ENCODE measurements at regions not wholly inside any gene's neighbourhood (a gene's known extent, or its start where the extent isn't known, plus 50 kb on each side); places are given as distances from the start of the nearest gene placed in this dataset.

GRCh38 chr12:97753332-97753731, 290.7 kb downstream of the RMST start:
- no peak for DNase-seq
- no peak overlapping the region for H3K4me3 ChIP-seq (ENCODE audit: insufficient read depth, low read depth, low read length, poor library complexity, severe bottlenecking)
- no peaks in the 10 kb centered on the region for H3K36me3 ChIP-seq (ENCODE audit: control insufficient read depth, insufficient read depth, low read length)
- no peaks in the 10 kb centered on the region for H3K4me1 ChIP-seq (ENCODE audit: control insufficient read depth, insufficient read depth, low read length, poor library complexity, severe bottlenecking)
- no peaks in the 10 kb centered on the region for H3K27me3 ChIP-seq (replicated peaks; ENCODE audit: control insufficient read depth, insufficient read depth, low read length, poor library complexity, severe bottlenecking)
- H3K27ac ChIP-seq (ENCODE audit: insufficient read depth, low read length, poor library complexity, severe bottlenecking) = no peak overlapping the region
- H3K9me3 ChIP-seq (ENCODE audit: control insufficient read depth, low read length) = no peaks in the 10 kb centered on the region

DNA sequence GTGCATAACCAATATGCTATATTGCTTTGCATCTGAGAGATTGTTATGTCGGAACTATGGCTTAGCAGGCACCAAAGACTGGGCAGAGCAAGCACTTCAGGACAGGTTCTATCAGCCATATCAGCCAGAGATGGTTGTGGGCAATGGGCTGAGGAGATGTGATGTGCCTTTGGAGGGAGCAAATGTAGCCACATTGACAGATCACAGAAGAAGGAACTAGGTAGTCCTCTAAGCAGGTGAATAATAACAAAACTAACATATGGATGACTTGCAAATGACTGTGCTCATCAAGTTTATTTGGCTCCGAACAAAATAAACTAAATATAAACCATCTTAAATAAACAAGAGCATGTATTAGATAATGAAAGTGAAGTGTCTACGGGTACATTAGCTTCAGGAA, 291.7 kb downstream of the RMST start:
- Histone ChIP-seq H3K9me3 (ENCODE audit: control insufficient read depth, low read length) (no peaks in the 10 kb centered on the region), H3K27ac (ENCODE audit: insufficient read depth, low read length, poor library complexity, severe bottlenecking) (no peak overlapping the region), H3K4me1 (ENCODE audit: control insufficient read depth, insufficient read depth, low read length, poor library complexity, severe bottlenecking) (no peaks in the 10 kb centered on the region), H3K36me3 (ENCODE audit: control insufficient read depth, insufficient read depth, low read length) (no peaks in the 10 kb centered on the region), H3K27me3 (replicated peaks; ENCODE audit: control insufficient read depth, insufficient read depth, low read length, poor library complexity, severe bottlenecking) (no peaks in the 10 kb centered on the region), H3K4me3 (ENCODE audit: insufficient read depth, low read depth, low read length, poor library complexity, severe bottlenecking) (no peak overlapping the region)
- DNase-seq = no peak

DNA sequence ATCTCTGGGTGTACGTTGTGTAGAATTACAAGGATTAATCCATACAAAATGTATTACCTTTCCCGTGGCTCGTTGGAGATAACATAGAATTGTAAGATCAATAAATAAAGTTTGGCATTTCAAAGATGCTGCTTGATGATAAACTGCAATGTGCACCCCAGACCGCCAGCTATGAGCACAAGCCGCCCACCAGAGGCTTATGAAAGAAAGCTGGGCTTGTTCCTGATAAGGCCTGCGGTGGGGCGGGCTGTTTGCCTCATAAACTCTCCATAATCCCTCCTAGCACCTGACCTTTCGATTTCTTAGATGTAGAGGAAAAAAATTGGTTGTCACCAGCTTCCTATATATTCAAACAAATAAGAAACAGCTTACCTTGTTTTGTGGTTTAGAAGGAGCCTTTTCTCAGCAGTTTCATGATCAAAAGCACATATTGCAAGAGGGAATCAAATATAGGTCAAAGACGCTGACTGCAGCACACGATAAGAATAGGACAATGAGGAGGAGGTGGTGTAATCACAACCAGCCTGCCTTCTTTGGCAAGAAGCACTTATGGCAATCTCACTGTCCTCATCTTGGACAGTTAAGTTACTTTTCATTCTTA, 293.6 kb downstream of the RMST start:
- Histone ChIP-seq H3K27ac (ENCODE audit: insufficient read depth, low read length, poor library complexity, severe bottlenecking) (no peak overlapping the region), H3K4me1 (ENCODE audit: control insufficient read depth, insufficient read depth, low read length, poor library complexity, severe bottlenecking) (no peaks in the 10 kb centered on the region), H3K36me3 (ENCODE audit: control insufficient read depth, insufficient read depth, low read length) (no peaks in the 10 kb centered on the region), H3K27me3 (replicated peaks; ENCODE audit: control insufficient read depth, insufficient read depth, low read length, poor library complexity, severe bottlenecking) (no peaks in the 10 kb centered on the region), H3K4me3 (ENCODE audit: insufficient read depth, low read depth, low read length, poor library complexity, severe bottlenecking) (no peak overlapping the region), H3K9me3 (ENCODE audit: control insufficient read depth, low read length) (no peaks in the 10 kb centered on the region)
- no peak for DNase-seq

- Histone ChIP-seq H3K27ac (ENCODE audit: insufficient read depth, low read length, poor library complexity, severe bottlenecking) (no peak overlapping the region), H3K4me1 (ENCODE audit: control insufficient read depth, insufficient read depth, low read length, poor library complexity, severe bottlenecking) (no peaks in the 10 kb centered on the region), H3K36me3 (ENCODE audit: control insufficient read depth, insufficient read depth, low read length) (no peaks in the 10 kb centered on the region), H3K9me3 (ENCODE audit: control insufficient read depth, low read length) (no peaks in the 10 kb centered on the region), H3K27me3 (replicated peaks; ENCODE audit: control insufficient read depth, insufficient read depth, low read length, poor library complexity, severe bottlenecking) (no peaks in the 10 kb centered on the region), H3K4me3 (ENCODE audit: insufficient read depth, low read depth, low read length, poor library complexity, severe bottlenecking) (no peak overlapping the region)
- DNase-seq = no peak
These were observed 294.1 kb downstream of the RMST start for GRCh38 chr12:97756741-97757140.

GRCh38 chr12:97757481-97758193, 295.0 kb downstream of the RMST start:
- H3K27me3 ChIP-seq (replicated peaks; ENCODE audit: control insufficient read depth, insufficient read depth, low read length, poor library complexity, severe bottlenecking) = no peaks in the 10 kb centered on the region
- H3K4me1 ChIP-seq (ENCODE audit: control insufficient read depth, insufficient read depth, low read length, poor library complexity, severe bottlenecking) = no peaks in the 10 kb centered on the region
- H3K9me3 ChIP-seq (ENCODE audit: control insufficient read depth, low read length) = no peaks in the 10 kb centered on the region
- no peaks in the 10 kb centered on the region for H3K36me3 ChIP-seq (ENCODE audit: control insufficient read depth, insufficient read depth, low read length)
- no peak overlapping the region for H3K4me3 ChIP-seq (ENCODE audit: insufficient read depth, low read depth, low read length, poor library complexity, severe bottlenecking)
- H3K27ac ChIP-seq (ENCODE audit: insufficient read depth, low read length, poor library complexity, severe bottlenecking) = no peak overlapping the region
- DNase-seq = no peak

- no peaks in the 10 kb centered on the region for H3K27me3 ChIP-seq (replicated peaks; ENCODE audit: control insufficient read depth, insufficient read depth, low read length, poor library complexity, severe bottlenecking)
- H3K4me1 ChIP-seq (ENCODE audit: control insufficient read depth, insufficient read depth, low read length, poor library complexity, severe bottlenecking) = no peaks in the 10 kb centered on the region
- DNase-seq = no peak
- H3K36me3 ChIP-seq (ENCODE audit: control insufficient read depth, insufficient read depth, low read length) = no peaks in the 10 kb centered on the region
- no peaks in the 10 kb centered on the region for H3K9me3 ChIP-seq (ENCODE audit: control insufficient read depth, low read length)
- H3K27ac ChIP-seq (ENCODE audit: insufficient read depth, low read length, poor library complexity, severe bottlenecking) = no peak overlapping the region
- H3K4me3 ChIP-seq (ENCODE audit: insufficient read depth, low read depth, low read length, poor library complexity, severe bottlenecking) = no peak overlapping the region
These were observed 295.5 kb downstream of the RMST start for GRCh38 chr12:97758194-97758501.

DNA sequence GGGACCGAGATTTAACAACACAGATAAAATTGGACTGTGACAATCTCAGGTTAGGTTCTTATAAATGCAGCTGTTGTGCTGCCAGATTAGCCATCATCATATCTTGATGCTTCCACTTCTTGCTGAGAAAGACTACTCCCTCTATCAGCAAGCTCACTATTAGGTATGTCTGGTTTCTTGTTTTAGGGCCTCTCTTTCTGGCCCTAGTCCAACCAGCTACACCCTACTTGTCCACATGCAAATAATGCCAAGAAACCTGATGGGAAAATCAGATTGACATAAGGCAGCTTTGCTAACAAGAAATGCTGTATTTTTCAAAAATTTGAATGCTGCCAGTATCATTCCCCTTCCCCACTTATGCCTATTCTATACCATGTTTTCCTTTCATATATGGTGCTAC, 296.0 kb downstream of the RMST start:
- no peaks in the 10 kb centered on the region for H3K4me1 ChIP-seq (ENCODE audit: control insufficient read depth, insufficient read depth, low read length, poor library complexity, severe bottlenecking)
- H3K36me3 ChIP-seq (ENCODE audit: control insufficient read depth, insufficient read depth, low read length) = no peaks in the 10 kb centered on the region
- H3K27me3 ChIP-seq (replicated peaks; ENCODE audit: control insufficient read depth, insufficient read depth, low read length, poor library complexity, severe bottlenecking) = no peaks in the 10 kb centered on the region
- no peak overlapping the region for H3K4me3 ChIP-seq (ENCODE audit: insufficient read depth, low read depth, low read length, poor library complexity, severe bottlenecking)
- DNase-seq = no peak
- no peaks in the 10 kb centered on the region for H3K9me3 ChIP-seq (ENCODE audit: control insufficient read depth, low read length)
- no peak overlapping the region for H3K27ac ChIP-seq (ENCODE audit: insufficient read depth, low read length, poor library complexity, severe bottlenecking)

GRCh38 chr12:97760601-97761000, 298.0 kb downstream of the RMST start:
- Histone ChIP-seq H3K27me3 (replicated peaks; ENCODE audit: control insufficient read depth, insufficient read depth, low read length, poor library complexity, severe bottlenecking) (no peaks in the 10 kb centered on the region), H3K4me3 (ENCODE audit: insufficient read depth, low read depth, low read length, poor library complexity, severe bottlenecking) (no peak overlapping the region), H3K9me3 (ENCODE audit: control insufficient read depth, low read length) (no peaks in the 10 kb centered on the region), H3K4me1 (ENCODE audit: control insufficient read depth, insufficient read depth, low read length, poor library complexity, severe bottlenecking) (no peaks in the 10 kb centered on the region), H3K36me3 (ENCODE audit: control insufficient read depth, insufficient read depth, low read length) (no peaks in the 10 kb centered on the region), H3K27ac (ENCODE audit: insufficient read depth, low read length, poor library complexity, severe bottlenecking) (no peak overlapping the region)
- no peak for DNase-seq

GRCh38 chr12:97763113-97763512, 300.5 kb downstream of the RMST start:
- Histone ChIP-seq H3K27ac (ENCODE audit: insufficient read depth, low read length, poor library complexity, severe bottlenecking) (no peak overlapping the region), H3K4me1 (ENCODE audit: control insufficient read depth, insufficient read depth, low read length, poor library complexity, severe bottlenecking) (no peaks in the 10 kb centered on the region), H3K9me3 (ENCODE audit: control insufficient read depth, low read length) (no peaks in the 10 kb centered on the region), H3K4me3 (ENCODE audit: insufficient read depth, low read depth, low read length, poor library complexity, severe bottlenecking) (no peak overlapping the region), H3K27me3 (replicated peaks; ENCODE audit: control insufficient read depth, insufficient read depth, low read length, poor library complexity, severe bottlenecking) (no peaks in the 10 kb centered on the region), H3K36me3 (ENCODE audit: control insufficient read depth, insufficient read depth, low read length) (no peaks in the 10 kb centered on the region)
- DNase-seq = no peak

DNA sequence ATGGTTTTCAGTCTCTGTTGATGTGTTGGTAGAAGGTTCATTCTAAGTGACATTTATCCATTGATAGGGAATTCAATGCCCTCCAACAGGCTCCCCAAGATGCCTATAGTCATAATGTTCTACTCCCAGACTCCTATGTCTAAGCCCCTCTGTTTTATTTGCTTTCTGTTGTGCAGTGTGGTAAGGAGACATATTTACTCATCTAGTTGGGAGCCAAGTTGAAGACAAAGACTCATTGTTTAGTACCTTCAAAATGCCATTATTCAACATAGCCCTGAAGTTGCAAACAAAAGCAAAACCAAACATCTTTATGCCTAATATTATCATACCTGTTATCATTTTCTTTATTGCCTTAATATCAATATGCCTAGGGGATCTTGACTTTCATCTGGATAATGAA, 302.1 kb downstream of the RMST start:
- no peak for DNase-seq
- H3K27ac ChIP-seq (ENCODE audit: insufficient read depth, low read length, poor library complexity, severe bottlenecking) = no peak overlapping the region
- no peaks in the 10 kb centered on the region for H3K36me3 ChIP-seq (ENCODE audit: control insufficient read depth, insufficient read depth, low read length)
- H3K4me1 ChIP-seq (ENCODE audit: control insufficient read depth, insufficient read depth, low read length, poor library complexity, severe bottlenecking) = no peaks in the 10 kb centered on the region
- H3K4me3 ChIP-seq (ENCODE audit: insufficient read depth, low read depth, low read length, poor library complexity, severe bottlenecking) = no peak overlapping the region
- H3K9me3 ChIP-seq (ENCODE audit: control insufficient read depth, low read length) = no peaks in the 10 kb centered on the region
- H3K27me3 ChIP-seq (replicated peaks; ENCODE audit: control insufficient read depth, insufficient read depth, low read length, poor library complexity, severe bottlenecking) = no peaks in the 10 kb centered on the region

Data from effector memory CD4-positive, alpha-beta T cell (primary cell).